Hematopoietic multipotent progenitor cell treated with erythropoietin and hydrocortisone succinate and interleukin-3 and kit ligand, for 17 days (in vitro differentiated cells): ENCODE measurements at regions not wholly inside any gene's neighbourhood (a gene's known extent, or its start where the extent isn't known, plus 50 kb on each side); places are given as distances from the start of the nearest gene placed in this dataset.

ENCODE experiments used
- DNase-seq: peaks from one replicate; pipeline ENCODE4 v3.0.0-alpha.2; 2015; ENCODE audit warnings: low spot score

DNA sequence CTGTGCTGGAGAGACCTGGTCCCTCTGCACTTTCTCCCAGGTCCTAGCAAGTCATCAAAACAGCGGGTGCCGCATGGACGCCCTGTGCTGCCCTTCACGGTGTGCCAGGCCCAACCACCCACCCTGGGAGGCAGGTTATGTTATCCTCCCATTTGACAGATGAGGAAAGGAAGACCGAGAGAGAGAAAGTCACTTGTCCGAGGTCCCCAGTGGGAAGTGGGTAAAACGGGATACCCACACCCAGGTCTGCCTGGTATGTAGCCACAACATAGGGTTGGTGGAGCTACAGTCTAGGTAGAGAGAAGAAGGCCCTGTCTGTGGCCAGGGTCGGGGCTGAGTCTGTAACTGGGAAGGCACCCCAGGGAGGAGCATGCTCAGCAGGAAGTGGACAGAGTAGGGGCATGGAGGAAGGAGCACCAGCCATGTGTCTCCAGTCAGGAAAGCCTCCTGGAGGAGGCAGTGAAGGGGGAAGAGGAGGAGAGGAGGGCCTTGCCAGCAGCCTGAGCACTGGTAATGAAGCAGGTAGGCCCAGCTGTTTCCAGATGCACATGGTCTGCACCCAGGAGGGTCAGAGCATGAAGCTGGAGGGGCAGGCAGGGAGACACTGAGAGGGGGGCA lies 98.4 kb downstream of the ZFP36L2 start:
- no peak for DNase-seq

DNA sequence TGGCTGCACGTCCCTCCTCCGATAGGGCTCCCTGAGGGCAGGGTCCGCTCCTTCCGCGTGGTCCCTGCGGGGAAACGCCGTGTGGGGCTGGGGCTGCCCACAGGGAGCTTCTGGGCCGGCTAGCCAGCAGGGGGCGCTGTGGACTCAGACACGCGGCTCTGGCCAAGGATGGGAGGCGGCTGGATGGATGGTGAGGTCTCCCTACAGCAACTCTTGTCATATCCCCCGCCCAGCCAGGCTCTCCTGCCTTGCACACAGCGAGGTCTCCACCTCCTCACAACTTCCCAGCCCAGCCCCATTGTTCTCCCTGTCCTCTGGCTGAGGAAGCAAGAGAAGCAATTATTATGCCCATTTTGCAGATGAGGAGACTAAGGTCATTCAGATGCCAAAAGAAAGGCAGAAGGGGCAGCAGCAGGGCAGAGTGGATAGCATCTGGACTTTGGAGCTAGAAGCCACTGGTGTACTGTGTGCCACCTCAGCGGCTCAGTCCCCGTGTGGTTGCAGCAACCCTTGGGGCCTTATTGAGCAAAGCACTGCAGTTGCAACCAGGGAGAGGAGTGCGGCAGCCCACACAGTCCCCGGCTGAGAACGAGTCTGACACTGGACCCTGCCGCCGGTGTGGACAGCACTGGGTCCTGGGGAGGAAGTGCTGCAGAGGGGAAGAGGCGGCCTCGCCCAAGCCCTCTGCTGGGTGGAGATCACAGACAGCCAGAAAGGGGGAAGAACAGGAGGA lies 99.0 kb downstream of the ZFP36L2 start:
- peak; percentile 85 for DNase-seq

DNA sequence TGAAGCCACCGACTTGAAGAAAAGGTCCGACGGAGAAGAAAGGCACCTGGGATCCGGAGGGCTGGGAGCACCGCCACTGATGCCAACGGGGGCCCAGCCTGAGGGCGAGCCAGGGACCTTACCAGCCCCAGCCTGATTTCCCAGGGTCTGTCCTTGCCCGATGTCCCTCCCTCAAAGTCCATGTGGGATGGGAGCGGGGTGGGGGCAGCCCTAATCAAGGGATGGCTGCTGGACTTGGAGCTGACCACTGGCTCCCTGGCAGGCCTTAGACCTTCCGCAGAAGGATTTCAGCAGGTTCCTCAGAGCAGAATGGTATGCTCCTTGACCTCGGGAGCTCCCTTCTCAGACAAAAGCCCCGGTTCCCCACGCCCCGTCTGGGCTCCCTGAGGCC lies 99.6 kb downstream of the ZFP36L2 start:
- DNase-seq, result no peak

DNA sequence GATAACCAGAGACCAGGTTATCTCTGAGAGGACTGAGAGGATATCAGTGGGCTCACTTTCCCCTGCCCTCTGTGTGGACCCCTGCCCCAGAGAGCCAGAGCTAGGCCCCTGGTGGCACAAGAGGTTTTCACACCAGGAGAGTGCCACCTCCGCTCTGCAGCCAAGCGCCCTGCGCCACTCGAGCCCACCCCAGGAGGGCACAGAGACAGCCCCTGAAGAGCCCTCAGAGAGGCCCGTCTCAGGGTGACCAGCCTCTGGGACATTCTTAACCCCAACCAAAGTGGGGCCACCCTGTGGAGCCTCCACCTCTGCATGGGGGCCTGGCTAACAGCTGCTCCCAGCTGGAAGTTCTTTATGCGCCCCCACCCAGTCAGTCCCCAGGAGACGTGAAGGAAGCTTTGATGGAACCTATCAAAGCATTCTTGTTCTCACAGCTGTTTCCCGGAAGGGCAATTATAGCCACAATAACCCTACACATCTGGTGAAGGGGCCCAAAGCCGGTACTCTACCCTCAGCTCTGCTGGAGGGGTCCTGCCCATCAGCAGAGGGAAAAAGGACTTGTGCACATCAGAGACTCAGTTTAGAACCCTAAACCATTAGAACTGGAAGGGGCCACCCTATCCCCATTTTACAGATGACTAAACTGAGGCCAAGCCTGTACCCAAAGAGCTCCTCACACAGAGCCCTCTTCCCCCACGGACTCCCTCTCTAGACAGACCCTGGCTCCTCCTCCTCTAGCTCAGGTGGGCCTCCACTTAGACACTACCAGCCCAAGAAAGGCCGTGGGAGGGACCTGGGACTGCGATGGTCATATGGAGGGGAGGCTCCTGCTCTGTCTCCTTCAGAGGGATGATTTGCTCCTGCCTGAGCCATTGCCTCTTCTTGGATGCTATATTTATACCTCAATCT lies 101.1 kb downstream of the ZFP36L2 start:
- no peak for DNase-seq

DNA sequence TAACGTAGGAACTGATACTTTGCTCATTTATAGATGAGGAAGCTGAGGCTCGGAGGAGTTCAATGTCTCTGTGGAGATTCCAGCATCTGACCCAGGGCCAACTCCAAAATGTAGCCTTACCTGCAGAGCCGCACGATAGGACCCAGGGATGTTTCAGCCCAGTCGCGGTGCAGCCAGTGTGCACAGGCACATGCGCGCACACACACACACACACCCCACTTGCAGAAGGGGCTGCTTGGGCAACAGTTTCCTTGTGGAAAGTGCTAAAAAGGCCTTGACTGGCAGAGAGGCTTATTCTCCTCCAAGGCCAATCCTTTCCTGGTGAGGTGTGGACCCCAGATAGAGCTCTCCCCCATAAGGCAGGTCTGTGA lies 101.7 kb downstream of the ZFP36L2 start:
- DNase-seq, result no peak

DNA sequence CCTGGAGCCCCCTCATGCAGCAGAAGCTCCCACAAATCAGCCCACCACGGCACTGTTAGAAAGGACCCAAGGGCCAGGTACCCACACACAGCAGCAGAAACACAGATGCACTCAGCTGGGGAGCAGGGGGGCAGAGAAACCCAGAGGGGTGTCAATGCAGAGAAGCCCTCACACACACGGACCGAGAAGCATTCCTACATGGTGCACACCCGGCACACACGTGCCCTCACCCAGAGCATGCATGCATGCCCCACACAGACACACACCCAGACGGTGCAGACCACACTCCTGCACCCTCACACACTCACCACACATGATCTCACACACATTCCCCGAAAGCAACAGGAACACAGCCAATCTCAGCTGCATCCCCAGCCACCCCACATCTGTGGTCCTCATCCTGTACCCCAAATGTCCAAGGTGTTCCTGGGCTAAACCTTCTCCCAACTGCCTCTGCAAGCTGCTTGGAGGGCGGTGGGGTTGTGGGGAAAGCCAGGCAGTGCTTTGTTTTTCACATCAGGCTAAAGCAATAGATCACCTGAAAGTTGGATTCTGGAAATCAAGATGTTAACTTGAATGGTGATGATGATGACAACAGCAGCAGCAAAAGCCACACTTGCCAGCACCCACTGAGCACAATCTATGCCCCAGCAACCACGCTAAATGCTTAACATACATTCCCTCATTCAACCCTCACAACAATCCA lies 102.3 kb downstream of the ZFP36L2 start:
- DNase-seq, result no peak

DNA sequence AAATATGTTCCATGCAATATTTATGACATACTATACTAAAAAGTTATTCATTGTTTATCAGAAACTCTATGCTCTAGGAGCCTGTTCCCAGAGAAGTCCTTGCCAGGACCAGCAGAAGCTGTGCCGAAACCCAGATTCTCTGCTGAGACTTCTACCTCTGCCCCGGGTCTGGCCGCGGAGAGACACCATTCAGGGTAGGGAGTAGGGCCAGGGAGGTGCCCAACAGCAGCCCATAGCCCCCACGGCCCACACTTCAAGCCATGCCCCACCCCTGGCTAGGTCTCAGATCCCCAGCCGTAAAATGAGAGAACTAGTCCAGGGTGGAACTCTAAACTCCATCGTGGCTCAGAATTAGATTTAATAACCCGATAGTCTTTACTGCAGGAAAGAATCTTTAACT lies 102.9 kb downstream of the ZFP36L2 start:
- no peak for DNase-seq

DNA sequence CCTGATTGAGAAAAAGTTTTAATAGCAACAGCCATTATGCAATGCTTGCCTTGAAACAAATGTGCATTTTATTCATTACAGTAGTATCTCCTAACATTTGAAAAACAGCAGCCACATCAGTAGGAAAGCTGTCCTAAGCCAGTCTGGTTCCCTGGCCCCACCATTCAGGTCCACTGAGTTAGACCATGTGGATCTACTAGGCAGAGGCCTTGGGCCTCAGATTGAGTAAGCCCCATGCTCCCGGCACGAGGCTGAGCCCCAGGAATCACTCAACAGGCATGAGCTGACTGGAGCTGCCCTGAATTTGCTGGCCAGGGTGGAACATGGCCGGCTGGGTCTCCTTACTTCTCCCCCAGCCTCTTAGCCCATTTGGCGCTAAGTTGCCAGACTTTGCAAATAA lies 103.4 kb downstream of the ZFP36L2 start:
- DNase-seq, result no peak

DNA sequence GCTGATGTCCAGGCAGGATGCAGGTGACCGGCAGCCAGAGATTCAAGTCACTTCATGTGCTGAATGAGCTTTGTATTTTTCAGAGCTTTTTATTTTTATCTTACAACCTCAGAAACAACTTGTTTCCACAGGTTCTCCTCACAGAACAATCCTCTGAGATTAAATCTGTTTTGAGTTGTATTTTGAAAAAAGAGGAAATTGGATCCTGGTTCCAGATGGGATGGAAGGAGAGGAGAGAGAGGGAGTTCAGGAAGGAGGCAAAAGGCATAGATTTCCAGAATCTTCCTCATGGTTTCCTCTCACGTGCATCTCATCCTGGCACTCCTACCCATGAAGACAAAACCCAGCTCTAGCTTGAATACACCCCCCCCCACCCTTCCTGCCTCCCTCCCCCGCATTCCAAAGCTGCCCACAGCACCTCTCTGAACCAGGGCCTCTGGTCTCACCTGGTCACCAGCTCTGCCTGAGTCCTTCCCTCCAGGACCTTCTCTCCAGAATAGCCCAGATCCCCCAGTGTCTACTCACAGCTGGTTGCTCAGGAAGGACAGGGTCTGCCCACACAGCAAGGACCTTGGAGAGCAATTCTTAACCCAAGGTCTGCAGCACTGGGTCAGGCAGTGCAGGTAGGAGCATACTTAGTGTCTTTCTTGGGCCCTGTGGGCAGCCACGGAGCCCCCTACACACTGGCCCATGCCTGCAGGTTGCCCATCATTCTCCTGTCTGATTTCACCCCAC lies 104.7 kb downstream of the ZFP36L2 start:
- no peak for DNase-seq

DNA sequence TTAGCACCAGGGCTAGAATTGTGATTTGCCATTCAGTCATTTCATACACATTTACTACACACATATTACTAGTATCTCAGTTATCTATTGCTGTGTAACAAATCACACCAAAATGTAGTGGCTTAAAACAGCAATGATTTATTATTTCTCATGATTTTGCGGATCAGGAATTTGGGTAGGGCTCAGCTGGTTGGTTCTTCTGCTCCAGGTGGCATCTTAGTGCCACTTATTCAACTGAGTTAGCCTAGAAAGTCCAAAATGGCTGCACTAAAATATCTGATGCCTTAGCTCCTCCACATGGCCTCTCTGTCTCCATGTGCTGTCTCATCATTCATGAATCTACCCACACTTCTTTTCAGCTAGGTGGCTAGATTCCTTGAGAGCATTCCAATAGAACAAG lies 107.1 kb downstream of the ZFP36L2 start:
- DNase-seq, result no peak

DNA sequence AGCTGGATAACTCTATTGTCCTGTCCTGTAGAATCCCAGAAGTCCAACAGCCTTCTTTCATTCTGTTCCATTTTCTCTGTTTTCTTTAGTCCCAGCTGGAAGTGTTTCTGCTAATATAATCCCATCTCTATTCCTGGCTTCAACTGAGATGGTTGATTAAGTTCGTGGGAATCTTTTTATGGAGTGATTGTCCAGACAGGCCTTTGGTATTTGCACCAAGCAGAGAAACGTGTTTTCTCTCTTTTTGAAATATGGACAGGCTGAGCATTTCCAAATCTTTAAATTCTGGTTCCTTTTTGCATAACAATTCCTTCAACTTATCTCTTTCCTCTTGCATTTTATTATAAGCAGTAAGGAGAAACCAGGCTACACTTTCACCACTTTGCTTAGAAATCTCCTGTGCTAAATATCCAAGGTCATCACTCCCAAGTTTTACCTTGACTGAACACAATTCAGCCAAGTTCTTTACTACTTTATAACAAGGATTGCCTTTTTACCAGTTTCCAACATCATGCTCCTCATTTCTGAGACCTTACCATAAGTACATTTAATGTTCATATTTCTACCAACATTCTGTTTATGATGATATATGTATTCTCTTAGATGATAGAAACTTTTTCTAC lies 108.8 kb downstream of the ZFP36L2 start:
- no peak for DNase-seq

DNA sequence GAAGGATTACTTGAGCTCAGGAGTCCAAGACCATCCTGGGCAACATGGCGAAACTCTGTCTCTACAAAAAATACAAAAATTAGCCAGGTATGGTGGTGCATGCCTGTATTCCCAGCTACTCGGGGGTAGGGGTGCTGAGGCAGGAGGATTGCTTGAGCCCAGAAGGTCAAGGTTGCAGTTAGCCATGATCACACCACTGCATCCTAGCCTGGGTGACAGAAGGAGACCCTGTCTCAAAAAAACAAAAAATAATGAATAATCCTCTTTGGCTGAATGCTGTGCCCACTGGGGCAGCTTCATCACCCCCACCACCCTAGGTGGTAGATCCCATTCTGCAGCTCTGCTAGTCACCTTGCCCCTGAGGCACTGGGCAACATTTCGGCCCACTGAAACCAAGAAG lies 109.4 kb downstream of the ZFP36L2 start:
- no peak for DNase-seq

DNA sequence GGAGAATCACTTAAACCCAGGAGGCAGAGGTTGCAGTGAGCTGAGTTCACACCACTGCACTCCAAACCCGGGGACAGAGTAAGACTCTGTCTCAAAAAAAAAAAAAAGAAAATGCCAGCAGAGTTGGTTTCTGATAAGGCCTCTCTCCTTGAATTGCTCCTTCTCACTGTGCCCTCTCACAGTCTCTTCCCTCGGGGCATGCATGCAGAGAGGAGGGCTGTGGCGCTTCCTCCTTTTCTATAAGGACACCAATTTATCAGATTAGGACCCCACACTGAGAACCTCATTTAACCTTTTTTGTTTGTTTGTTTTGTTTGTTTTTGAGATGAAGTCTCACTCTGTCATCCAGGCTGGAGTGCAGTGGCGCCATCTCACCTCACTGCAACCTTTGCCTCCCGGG lies 110.5 kb downstream of the ZFP36L2 start:
- no peak for DNase-seq

DNA sequence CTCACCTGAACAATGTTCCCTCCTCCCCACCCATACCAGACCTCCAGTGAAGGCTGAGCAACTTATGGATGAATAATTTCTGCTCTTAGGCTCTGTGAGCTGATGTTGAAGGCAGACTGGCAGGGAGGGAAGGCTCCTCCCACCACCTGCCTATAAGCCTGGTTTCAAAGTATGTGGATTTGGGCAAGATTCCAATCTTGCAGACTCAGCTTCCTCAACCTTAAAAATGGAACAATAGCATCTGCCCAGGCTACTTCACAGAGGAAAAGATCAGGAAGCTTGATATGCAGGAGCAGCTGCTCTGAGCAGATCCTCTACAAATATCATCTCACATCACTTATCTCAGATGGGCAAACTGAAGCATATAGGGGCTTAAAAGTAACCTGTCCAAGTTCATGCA lies 112.2 kb downstream of the ZFP36L2 start:
- no peak for DNase-seq

DNA sequence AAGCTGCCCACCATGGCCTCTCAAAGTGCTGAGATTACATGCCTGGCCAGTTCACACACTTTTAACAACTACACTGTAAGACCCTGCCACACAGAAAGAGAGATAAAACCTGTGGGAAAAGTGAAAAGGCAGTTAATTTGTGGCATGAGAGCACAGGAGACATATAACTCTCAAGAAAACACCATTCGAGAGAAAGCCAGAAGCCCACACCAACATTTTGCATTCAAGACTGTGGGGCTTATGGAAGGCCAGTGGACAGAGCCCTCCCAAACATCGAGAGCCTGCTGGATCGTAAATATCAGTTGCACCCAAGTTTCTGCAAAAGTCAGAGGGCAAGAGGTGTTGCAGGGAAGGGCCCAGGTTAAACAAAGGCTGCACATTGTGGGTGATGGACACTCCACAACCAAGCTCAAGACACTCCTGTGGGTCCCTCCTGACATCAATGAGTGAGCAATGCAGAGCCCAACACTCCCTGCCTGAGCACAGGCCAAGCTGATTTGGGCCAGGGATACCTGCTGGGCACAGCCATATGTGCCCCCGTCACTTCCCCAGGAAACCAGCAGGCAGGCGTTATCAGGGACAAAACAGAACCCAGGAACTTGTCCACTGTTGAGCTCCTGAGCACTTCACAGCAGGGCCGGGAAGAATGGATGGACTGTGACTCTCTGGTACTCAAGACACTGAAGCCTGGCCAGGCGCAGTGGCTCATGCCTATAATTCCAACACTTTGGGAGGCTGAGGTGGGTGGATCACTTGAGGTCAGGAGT lies 114.4 kb downstream of the ZFP36L2 start:
- DNase-seq, result no peak

DNA sequence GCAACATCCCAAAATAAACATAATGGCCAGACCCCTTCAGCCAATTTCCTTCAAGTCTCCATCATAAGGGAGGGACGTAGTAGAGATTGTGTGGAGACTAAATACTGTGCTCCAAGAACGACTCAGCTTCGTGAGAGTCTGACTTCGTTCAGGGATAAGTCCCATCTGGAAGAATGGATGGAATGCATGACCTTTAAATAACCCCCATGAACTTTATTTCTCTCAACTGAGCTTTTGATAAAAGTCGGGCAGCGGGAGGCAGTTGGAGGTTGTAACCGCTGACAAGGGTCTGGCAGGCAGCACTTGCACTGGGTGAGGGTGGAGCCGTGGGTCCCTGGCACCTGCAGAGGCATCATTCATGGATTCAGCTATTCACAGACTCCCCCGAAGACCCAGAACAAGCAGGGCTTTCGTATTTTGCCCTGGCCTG lies 115.9 kb downstream of the ZFP36L2 start:
- no peak for DNase-seq

DNA sequence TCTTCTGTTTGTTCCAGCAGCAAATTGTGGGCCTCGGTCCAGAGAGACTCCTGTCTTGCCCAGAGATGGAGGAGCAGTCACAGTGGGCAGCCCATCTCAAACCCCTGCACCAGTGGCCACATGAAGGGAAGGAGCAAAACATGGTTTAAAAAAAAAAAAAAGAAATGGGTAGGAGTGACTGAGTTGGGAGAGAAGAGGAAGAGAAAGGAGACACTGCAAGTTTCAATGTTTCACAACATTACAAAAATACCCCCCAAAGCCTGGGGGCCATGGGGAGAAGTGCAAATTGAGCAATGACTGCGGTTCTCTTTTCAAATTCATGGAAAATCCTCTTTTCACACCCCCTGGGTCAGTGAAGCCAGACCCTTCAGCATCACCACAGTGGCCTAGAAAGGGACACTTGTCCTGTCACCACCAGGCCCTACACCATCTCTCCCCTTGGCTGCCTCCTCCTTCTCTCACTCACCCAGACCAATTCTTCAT lies 117.1 kb downstream of the ZFP36L2 start:
- no peak for DNase-seq

DNA sequence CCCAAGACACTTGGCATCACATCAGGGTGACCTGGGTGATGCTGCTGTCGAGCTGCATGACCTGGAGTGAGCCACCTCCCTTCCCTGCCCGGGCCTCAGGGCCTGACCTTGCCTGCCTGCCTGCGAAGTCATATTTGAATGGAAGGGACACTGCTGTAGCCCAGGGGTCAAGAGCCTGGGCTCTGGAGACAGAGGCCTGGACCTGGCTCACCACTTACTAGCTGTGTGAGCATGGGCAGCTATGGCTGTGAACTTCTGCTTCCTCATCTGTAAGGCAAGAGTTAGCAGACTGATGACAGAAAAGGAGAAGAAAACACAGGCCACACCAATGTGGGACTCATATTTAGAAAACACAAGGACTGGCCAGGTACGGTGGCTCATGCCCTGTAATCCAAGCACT lies 118.7 kb downstream of the ZFP36L2 start:
- no peak for DNase-seq

DNA sequence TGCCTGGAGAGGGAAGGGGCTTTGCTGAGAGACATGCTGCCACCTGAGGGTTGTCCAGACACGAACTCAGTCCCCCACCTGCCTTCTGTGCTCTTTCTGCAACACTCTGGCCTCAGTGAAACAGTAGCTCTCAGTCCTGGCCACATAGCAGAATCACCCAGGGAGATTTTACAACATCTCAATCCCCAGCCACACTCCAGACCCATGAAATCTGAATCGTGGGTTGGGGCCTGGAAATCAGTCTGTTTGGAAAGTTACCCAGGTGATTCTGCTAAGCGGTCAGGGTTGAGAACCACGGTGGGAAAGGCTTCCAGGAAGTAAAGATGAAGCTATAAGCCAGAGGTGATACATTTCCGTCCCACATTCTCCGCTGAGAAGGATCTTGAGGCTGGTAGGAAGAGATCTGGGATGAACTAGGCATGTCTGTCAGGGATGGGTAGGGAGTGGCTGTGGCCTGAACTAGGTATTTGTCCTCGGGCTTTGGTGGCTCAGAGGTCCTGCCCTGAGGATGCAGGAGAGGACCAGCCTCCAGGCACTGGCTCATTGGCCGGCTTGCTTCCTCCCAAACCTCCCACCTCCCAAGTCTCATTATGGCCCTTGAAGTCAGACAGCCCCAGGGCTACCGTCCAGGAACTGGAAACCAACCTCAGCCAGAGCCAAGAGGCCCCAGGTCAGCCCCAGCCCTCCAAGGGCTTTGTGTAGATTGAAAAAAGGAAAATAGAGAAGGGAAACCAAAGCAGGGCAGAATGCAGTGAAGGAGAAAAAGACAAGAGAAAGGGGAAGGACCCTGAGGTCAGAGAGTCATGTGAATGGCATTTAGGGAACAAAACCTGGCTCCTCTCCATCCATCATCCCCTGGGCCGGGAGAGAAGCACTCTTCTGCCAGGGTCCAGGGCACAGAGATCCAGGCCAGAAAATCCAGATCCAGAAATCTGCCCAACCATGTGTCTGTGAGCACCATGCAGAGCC lies 119.6 kb downstream of the ZFP36L2 start:
- DNase-seq, result no peak
